Brain microvascular endothelial cell (primary cell): ENCODE measurements at regions not wholly inside any gene's neighbourhood (a gene's known extent, or its start where the extent isn't known, plus 50 kb on each side); places are given as distances from the start of the nearest gene placed in this dataset.

Experiments
- DNase-seq: peaks from one replicate; pipeline ENCODE4 v3.0.0-alpha.2; 2020
- H3K27ac ChIP-seq: fragments of 250-450 bp; sonication (Bioruptor Pico); 2 replicates; pipeline ENCODE4 v1.5.1; 2020; ENCODE audit warnings: mild to moderate bottlenecking, moderate library complexity
- H3K27me3 ChIP-seq: fragments of 250-450 bp; sonication (Bioruptor Pico); replicated peaks from 2 replicates; pipeline ENCODE4 v1.5.1; 2020; ENCODE audit warnings: mild to moderate bottlenecking
- H3K36me3 ChIP-seq: fragments of 250-450 bp; sonication (Bioruptor Pico); replicated peaks from 2 replicates; pipeline ENCODE4 v1.5.1; 2020; ENCODE audit warnings: mild to moderate bottlenecking
- H3K4me3 ChIP-seq: 2 replicates; pipeline ENCODE4 v1.5.1; 2011; ENCODE audit warnings: low read depth, mild to moderate bottlenecking, control low read depth, low read length, moderate library complexity
- in situ Hi-C: cut with HindIII; loops from 2 replicates; pipeline ENCODE4 v1.10.0; 2017; ENCODE audit warnings: low sequenced_read_pairs, low pct_ligation_motif_present
- TF ChIP-seq, protein P1 (sequence below): IDR thresholded peaks from 2 replicates; pipeline ENCODE4 v1.5.1; 2011; ENCODE audit warnings: low read depth, mild to moderate bottlenecking, moderate library complexity, low read length, control low read depth, inconsistent platforms; ENCODE audit errors: missing control alignments

DNA sequence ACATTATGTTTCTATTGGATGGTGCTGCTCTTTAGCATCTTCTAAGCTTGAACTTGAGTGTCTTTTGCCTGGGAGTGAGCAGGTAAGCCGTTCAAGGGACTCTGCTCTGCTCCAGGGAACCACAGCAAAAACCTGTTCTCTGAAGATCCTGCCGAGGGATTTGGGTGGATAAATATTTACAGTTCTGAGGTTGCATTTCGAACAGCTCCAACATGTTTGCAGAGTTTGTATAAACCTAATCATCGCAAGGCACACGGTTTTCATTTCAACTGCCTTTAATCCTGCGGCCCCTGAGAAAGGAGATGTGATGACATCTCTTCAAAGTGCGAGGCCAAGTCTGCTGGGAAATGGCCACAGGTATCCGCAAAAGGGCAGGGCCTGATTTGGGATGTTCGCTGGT lies 293.4 kb downstream of the TFAP2C start:
- Histone ChIP-seq H3K36me3 (no peaks in the 10 kb centered on the region), H3K4me3 (no peak overlapping the region), H3K27ac (no peak overlapping the region), H3K27me3 (peaks cover 46% of the 10 kb centered on the region)
- TF ChIP-seq, protein P1, sequence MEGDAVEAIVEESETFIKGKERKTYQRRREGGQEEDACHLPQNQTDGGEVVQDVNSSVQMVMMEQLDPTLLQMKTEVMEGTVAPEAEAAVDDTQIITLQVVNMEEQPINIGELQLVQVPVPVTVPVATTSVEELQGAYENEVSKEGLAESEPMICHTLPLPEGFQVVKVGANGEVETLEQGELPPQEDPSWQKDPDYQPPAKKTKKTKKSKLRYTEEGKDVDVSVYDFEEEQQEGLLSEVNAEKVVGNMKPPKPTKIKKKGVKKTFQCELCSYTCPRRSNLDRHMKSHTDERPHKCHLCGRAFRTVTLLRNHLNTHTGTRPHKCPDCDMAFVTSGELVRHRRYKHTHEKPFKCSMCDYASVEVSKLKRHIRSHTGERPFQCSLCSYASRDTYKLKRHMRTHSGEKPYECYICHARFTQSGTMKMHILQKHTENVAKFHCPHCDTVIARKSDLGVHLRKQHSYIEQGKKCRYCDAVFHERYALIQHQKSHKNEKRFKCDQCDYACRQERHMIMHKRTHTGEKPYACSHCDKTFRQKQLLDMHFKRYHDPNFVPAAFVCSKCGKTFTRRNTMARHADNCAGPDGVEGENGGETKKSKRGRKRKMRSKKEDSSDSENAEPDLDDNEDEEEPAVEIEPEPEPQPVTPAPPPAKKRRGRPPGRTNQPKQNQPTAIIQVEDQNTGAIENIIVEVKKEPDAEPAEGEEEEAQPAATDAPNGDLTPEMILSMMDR, result no peak
- DNase-seq, result no peak
- in situ Hi-C loops, result no loop called here

DNA sequence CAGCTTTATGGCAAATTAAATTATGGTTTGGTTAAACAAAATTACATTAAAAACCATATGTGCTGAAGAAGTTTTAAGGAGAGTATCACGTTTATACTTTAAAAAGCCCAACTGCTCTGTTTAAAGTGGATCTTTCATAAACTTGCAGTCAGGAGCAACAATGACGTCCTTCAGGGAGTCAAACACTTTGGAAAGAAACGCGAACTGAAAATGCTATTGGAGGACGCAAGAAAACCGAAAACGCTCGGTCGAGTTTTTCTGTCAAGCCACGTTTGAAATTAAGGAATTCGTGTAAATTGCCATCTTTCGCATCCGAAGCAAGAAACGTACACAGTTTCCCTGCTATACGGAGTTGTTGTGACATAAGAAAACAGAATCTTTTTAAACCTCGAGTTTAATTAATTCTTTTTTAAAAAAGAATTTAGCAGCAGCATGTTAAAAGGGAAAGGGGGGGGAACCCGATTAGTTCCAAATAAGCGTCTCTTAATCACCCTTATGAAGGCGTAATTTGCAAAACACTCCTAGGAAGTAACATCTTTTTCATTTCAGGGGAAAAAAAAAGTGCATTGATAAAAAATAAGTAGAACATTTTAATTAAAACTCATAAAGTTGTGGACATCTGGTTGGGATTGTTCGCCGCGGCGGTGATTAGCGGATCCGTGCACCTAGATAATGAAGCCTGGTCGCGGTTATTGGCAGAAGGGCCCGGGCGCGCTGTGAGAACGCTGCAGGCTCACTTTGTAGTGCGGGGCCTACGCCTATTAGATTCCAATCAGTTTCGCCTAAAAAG lies 295.4 kb downstream of the TFAP2C start:
- DNase-seq, result no peak

DNA sequence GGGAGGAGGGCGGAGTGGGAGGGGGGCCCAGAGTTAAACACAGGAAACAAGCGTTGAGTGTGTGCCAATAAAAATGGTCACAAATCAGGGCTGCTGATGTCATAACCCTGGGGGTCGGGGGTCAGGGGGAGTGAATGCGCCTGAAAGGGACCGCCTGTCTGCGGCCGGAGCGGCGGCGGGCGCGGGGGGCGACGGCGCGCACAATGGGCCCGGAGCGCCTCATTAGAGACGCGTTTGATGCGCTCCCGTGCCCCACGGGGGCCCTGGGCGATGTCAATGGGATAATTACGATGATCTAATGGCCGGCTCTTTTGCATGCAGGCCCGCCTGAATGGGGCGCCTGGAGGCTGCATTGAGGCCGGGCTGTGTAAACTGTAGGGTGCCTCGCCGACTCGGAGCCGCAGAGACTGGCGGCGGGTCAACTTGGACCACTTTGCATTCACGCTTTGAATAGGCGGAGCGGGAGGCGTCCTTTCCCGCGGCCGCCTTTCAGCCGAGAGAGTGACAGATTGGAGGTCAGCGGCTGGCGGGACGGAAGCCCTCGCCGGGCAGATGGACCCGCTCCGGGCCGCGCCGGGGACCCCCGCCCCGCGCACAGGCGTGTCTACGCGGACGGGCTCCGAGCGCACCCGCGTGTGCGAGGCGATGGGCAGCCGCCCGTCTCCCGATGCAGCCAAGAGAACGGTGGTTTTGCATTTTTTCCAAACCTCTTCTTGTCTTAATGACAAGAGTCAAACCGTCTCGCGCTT lies 296.1 kb downstream of the TFAP2C start:
- Histone ChIP-seq H3K36me3 (no peaks in the 10 kb centered on the region), H3K27ac (no peak overlapping the region), H3K27me3 (peaks cover 66% of the 10 kb centered on the region), H3K4me3 (no peak overlapping the region)
- TF ChIP-seq, protein P1, result no peak
- DNase-seq, result no peak
- in situ Hi-C loops, result no loop called here

More for the DNA sequence above, 295.4 kb downstream of the TFAP2C start:
- peaks cover 59% of the 10 kb centered on the region for H3K27me3 ChIP-seq
- H3K36me3 ChIP-seq, result no peaks in the 10 kb centered on the region
- TF ChIP-seq, protein P1, result no peak
- in situ Hi-C loops, result no loop called here
- H3K4me3 ChIP-seq, result no peak overlapping the region
- H3K27ac ChIP-seq, result no peak overlapping the region

DNA sequence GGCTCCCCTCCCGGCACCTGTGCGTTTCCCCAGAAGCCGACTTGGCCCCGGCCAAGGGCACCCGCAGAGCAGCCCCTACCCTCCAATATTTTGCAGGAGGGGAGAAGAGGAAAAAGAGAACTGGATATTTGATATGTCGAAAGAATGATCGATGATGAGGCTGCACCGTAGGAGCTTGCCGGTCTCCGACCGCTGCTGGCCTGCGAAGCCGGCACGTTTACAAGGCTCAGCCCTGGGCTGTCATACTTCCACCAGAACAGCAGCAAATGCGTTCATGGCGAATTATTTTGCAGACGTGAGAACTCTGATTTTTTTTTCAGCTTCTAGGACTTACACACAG lies 296.7 kb downstream of the TFAP2C start:
- Histone ChIP-seq H3K27ac (no peak overlapping the region), H3K27me3 (peaks cover 69% of the 10 kb centered on the region), H3K4me3 (no peak overlapping the region), H3K36me3 (no peaks in the 10 kb centered on the region)
- in situ Hi-C loops, result no loop called here
- TF ChIP-seq, protein P1, result no peak
- no peak for DNase-seq

DNA sequence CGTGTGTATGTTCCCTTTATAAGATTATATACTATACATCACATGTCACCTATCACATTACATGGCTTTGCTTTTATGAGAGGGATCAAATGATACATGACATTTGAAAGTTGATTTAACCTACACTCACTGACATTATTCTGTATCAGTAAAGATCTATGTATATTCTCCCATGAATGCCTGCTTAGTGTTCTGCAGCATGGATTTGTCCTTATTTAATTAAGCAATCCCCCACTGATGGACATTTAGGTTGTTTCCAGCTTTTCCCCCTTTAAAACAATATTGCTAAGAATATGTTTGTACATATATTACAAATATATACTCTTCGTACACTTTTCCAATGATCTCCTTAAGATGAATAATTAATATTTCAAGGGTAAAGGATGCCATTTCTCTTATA lies 297.4 kb downstream of the TFAP2C start:
- TF ChIP-seq, protein P1, result no peak
- in situ Hi-C loops, result no loop called here
- Histone ChIP-seq H3K4me3 (no peak overlapping the region), H3K27me3 (peaks cover 69% of the 10 kb centered on the region), H3K27ac (no peak overlapping the region), H3K36me3 (no peaks in the 10 kb centered on the region)
- DNase-seq, result no peak
